Right lobe of liver (tissue), 6 donors: ENCODE measurements at regions not wholly inside any gene's neighbourhood (a gene's known extent, or its start where the extent isn't known, plus 50 kb on each side); places are given as distances from the start of the nearest gene placed in this dataset.

Experiments
- ATAC-seq, 4 donors: fragments of 200-7000 bp; cut with Tn5 transposase; one replicate each; pipeline ENCODE4 v1.9.1; 2020; ENCODE audit warnings: mild to moderate bottlenecking in 4 of 4, moderate library complexity in 4 of 4
- DNase-seq, 3 donors: peaks; one replicate each; pipeline ENCODE4 v3.0.0-alpha.2; 2020
- H3K27ac ChIP-seq, 3 donors: fragments of 200-600 bp; one replicate each; pipeline ENCODE4 v1.8.0; 2022
- H3K27me3 ChIP-seq, 2 donors: fragments of 200-600 bp; one replicate each; pipeline ENCODE4 v1.8.0; 2022
- H3K36me3 ChIP-seq, 4 donors: fragments of 200-600 bp; sonication (generic) in 1 of 4; one replicate each; pipeline versions ENCODE4 v1.5.1 to v1.8.0; 2017 to 2022; ENCODE audit warnings: control low read depth in 1 of 4
- H3K4me1 ChIP-seq, 4 donors: fragments of 200-600 bp; sonication (generic) in 1 of 4; one replicate each; pipeline versions ENCODE4 v1.5.1 to v1.8.0; 2017 to 2022; ENCODE audit warnings: control low read depth in 1 of 4
- H3K4me3 ChIP-seq, 3 donors: fragments of 200-600 bp; one replicate each; pipeline ENCODE4 v1.8.0; 2022
- H3K9me3 ChIP-seq, 4 donors: fragments of 200-600 bp; sonication (generic) in 1 of 4; one replicate each; pipeline versions ENCODE4 v1.5.1 to v1.8.0; 2017 to 2022; ENCODE audit warnings: control low read depth in 1 of 4
- POLR2A ChIP-seq: fragments of 450-650 bp; IDR thresholded peaks from one replicate; pipeline ENCODE4 v1.6.1; 2017; ENCODE audit warnings: antibody characterized with exemption, mild to moderate bottlenecking
- WGBS: methylation state at CpG from one replicate; pipeline ENCODE4 v1.1.6; 2018; ENCODE audit warnings: low coverage, low lambda C conversion rate; ENCODE audit not compliant: insufficient coverage; ENCODE audit errors: missing lambda C conversion rate; 5-methylcytosine and 5-hydroxymethylcytosine counted together
- intact Hi-C, 2 donors: fragments of 100-400 bp; cut with DNase I; formaldehyde crosslinking; loops; one replicate each; pipeline versions ENCODE4 v1.11.2 to v1.14.1; 2022
- TF ChIP-seq, protein P1 (sequence below), 4 donors: fragments of 200-600 bp in 3 of 4; fragments of 450-650 bp in 1 of 4; IDR thresholded peaks; one replicate each; pipeline versions ENCODE4 v1.5.1 to v1.8.0; 2016 to 2022; ENCODE audit warnings: antibody characterized with exemption in 4 of 4, mild to moderate bottlenecking in 2 of 4
- donor health status: DM: no; HTN: yes; CAD: no.
- donor health status: DM: no; HTN: no; CAD: no.
- donor health status: DM: no; HTN: no; CAD: no.
- donor health status: DM: no; HTN: yes; CAD: no.
- donor health status: DM: no; HTN: yes; CAD: no.

- H3K4me3 ChIP-seq = no peak overlapping the region
- no peak overlapping the region for H3K27ac ChIP-seq
- no peaks in the 10 kb centered on the region for H3K9me3 ChIP-seq
- H3K27me3 ChIP-seq = no peaks in the 10 kb centered on the region
- DNase-seq (no peak), ATAC-seq (no peak)
- no peaks in the 10 kb centered on the region for H3K4me1 ChIP-seq
- 60% methylated on average over 9 of the region's 12 CpGs for WGBS
- TF ChIP-seq, protein P1, sequence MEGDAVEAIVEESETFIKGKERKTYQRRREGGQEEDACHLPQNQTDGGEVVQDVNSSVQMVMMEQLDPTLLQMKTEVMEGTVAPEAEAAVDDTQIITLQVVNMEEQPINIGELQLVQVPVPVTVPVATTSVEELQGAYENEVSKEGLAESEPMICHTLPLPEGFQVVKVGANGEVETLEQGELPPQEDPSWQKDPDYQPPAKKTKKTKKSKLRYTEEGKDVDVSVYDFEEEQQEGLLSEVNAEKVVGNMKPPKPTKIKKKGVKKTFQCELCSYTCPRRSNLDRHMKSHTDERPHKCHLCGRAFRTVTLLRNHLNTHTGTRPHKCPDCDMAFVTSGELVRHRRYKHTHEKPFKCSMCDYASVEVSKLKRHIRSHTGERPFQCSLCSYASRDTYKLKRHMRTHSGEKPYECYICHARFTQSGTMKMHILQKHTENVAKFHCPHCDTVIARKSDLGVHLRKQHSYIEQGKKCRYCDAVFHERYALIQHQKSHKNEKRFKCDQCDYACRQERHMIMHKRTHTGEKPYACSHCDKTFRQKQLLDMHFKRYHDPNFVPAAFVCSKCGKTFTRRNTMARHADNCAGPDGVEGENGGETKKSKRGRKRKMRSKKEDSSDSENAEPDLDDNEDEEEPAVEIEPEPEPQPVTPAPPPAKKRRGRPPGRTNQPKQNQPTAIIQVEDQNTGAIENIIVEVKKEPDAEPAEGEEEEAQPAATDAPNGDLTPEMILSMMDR (IDR thresholded peaks at IDR 0.05) = no peak
- no peak for TF ChIP-seq POLR2A
- H3K36me3 ChIP-seq = no peaks in the 10 kb centered on the region
- intact Hi-C loops = no loop called here
These were observed 170.1 kb upstream of the GBE1 start for GRCh38 chr3:81931265-81932251.

DNA sequence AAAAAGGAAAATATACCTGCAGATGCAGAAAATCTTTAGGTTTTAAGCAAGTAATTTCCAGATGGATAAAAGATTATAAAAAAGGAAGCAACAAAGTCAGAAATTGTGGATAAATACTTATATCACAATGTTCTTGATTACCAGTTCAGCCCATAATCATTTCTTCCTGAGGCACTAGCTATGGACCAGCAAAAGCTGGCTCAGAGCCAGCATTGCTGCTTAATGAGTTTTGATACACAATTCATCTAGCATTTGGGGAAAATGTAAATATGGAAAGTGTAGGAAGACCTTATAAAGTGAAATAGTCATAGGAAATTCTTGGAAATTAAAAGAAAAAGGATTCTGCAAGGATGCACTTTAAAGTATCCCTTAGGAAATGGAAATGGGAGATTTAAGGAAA lies 168.3 kb upstream of the GBE1 start:
- TF ChIP-seq, protein P1 (IDR thresholded peaks at IDR 0.05) = no peak
- no peak for TF ChIP-seq POLR2A
- DNase-seq (no peak), ATAC-seq (no peak)
- Histone ChIP-seq H3K27ac (no peak overlapping the region), H3K4me1 (no peaks in the 10 kb centered on the region), H3K36me3 (no peaks in the 10 kb centered on the region), H3K27me3 (no peaks in the 10 kb centered on the region), H3K9me3 (no peaks in the 10 kb centered on the region), H3K4me3 (no peak overlapping the region)
- intact Hi-C loops = no loop called here

DNA sequence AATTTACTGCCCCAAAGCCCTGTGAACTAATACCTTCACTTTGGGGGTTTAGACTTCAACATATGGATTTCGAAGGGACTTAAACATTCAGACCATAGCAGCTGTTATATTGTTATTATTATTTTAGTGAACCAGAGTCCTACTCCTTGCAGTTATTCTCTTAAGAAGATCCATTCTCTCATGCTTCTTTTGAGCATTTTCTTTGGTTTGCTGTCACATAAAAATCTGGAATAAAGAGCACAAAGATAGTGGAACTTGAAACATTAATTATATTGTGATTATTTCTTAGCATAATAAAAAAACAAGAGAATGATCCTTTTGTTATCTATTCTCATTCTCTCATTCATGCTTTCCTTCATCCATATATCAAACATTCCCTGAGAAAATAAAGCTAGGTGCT lies 166.4 kb upstream of the GBE1 start:
- no peaks in the 10 kb centered on the region for H3K27me3 ChIP-seq
- no peaks in the 10 kb centered on the region for H3K9me3 ChIP-seq
- intact Hi-C loops = no loop called here
- 43% methylated on average over 1 of the region's 1 CpG for WGBS
- no peak for TF ChIP-seq POLR2A
- TF ChIP-seq, protein P1 (IDR thresholded peaks at IDR 0.05) = no peak
- no peak overlapping the region for H3K4me3 ChIP-seq
- no peak overlapping the region for H3K27ac ChIP-seq
- DNase-seq (no peak), ATAC-seq (no peak)
- H3K36me3 ChIP-seq = no peaks in the 10 kb centered on the region
- no peaks in the 10 kb centered on the region for H3K4me1 ChIP-seq

DNA sequence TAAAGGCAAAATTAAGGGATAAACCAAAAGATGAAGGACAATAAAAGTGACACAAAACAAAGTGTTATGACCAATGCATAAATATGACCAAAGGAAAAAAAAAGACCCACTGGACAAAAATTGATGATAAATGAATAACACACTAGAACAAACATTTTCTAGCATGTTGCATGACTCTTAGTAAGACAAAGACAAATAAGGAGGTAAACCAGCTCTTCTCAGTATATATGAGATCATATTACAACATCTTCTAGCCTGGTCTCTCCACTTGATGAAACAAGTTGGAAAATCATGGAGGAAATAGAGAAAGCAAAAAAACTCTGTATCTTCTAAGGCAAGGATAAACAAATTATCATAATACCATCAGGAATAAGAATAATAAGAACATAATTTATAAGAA lies 163.9 kb upstream of the GBE1 start:
- no peak for DNase-seq
- Histone ChIP-seq H3K27ac (no peak overlapping the region), H3K4me1 (no peaks in the 10 kb centered on the region), H3K4me3 (no peak overlapping the region), H3K9me3 (no peaks in the 10 kb centered on the region), H3K27me3 (no peaks in the 10 kb centered on the region), H3K36me3 (no peaks in the 10 kb centered on the region)
- ATAC-seq = no peak
- intact Hi-C loops = no loop called here
- TF ChIP-seq POLR2A = no peak
- TF ChIP-seq, protein P1 (IDR thresholded peaks at IDR 0.05) = no peak
